Adrenal gland (tissue), 5 donors: ENCODE measurements at regions not wholly inside any gene's neighbourhood (a gene's known extent, or its start where the extent isn't known, plus 50 kb on each side); places are given as distances from the start of the nearest gene placed in this dataset.

ENCODE experiments used
- POLR2A ChIP-seq, 2 donors: fragments of 450-650 bp; IDR thresholded peaks; one replicate each; pipeline ENCODE4 v1.6.1; 2017; ENCODE audit warnings: antibody characterized with exemption in 2 of 2, mild to moderate bottlenecking in 2 of 2, moderate library complexity in 1 of 2
- TF ChIP-seq, protein P1 (sequence below), 6 experiments: fragments of 450-650 bp in 4 of 6; fragments of 200-600 bp in 2 of 6; sonication (generic) in 1 of 6; IDR thresholded peaks; 1 replicate in 5 of 6; 2 replicates in 1 of 6; pipeline versions ENCODE4 v1.5.1 to v1.8.0; 2016 to 2021; ENCODE audit warnings: antibody characterized with exemption in 6 of 6, mild to moderate bottlenecking in 2 of 6, moderate library complexity in 1 of 6
- donor health status: DM: no; HTN: no; CAD: no.

DNA sequence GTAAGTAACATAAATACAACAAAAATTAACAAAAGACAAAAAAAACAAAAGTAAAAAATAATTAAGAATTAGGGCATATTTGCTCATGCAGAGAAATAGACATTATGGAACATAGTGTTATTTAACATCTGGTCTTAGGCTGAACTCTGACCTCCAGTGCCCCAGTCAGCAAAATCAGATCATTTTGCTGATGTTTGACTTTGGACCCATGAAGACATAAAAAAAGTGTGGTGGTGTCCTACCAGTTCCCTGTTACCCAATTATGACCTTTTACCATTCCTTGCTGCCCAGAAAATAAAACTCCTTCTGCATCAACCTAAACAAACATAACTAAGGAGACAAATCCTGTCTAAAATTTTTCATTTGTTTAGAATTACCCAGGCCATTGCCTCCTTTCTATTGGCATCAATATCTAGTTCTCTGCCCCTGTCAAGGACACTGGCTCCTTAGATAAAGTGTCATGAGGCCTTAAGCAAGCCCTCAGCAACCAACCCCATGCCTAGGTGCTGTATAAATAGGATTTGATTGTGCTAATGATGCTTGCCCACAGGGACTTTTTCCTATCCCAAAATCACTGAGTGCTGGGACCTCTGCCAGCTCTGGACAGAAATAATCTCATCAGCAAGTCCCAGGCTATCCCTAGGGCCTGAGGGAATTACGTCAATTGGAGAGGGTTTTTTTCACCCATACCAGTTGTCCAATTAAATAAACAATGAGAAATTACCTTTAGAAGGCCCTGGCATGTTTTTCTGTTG lies 334.5 kb upstream of the UMPS start:
- TF ChIP-seq POLR2A (IDR thresholded peaks at IDR 0.05), result no peak
- TF ChIP-seq, protein P1, sequence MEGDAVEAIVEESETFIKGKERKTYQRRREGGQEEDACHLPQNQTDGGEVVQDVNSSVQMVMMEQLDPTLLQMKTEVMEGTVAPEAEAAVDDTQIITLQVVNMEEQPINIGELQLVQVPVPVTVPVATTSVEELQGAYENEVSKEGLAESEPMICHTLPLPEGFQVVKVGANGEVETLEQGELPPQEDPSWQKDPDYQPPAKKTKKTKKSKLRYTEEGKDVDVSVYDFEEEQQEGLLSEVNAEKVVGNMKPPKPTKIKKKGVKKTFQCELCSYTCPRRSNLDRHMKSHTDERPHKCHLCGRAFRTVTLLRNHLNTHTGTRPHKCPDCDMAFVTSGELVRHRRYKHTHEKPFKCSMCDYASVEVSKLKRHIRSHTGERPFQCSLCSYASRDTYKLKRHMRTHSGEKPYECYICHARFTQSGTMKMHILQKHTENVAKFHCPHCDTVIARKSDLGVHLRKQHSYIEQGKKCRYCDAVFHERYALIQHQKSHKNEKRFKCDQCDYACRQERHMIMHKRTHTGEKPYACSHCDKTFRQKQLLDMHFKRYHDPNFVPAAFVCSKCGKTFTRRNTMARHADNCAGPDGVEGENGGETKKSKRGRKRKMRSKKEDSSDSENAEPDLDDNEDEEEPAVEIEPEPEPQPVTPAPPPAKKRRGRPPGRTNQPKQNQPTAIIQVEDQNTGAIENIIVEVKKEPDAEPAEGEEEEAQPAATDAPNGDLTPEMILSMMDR (IDR thresholded peaks at IDR 0.05), result no peak
